Activated CD8-positive, alpha-beta memory T cell treated with anti-CD3 and anti-CD28 coated beads, Interleukin-2, amount 50 U/mL, for 24 hours (primary cell): ENCODE measurements at regions not wholly inside any gene's neighbourhood (a gene's known extent, or its start where the extent isn't known, plus 50 kb on each side); places are given as distances from the start of the nearest gene placed in this dataset.

Experiments
- DNase-seq: peaks from one replicate; pipeline ENCODE4 v3.0.0-alpha.2; 2020; ENCODE audit errors: extremely low read depth

DNA sequence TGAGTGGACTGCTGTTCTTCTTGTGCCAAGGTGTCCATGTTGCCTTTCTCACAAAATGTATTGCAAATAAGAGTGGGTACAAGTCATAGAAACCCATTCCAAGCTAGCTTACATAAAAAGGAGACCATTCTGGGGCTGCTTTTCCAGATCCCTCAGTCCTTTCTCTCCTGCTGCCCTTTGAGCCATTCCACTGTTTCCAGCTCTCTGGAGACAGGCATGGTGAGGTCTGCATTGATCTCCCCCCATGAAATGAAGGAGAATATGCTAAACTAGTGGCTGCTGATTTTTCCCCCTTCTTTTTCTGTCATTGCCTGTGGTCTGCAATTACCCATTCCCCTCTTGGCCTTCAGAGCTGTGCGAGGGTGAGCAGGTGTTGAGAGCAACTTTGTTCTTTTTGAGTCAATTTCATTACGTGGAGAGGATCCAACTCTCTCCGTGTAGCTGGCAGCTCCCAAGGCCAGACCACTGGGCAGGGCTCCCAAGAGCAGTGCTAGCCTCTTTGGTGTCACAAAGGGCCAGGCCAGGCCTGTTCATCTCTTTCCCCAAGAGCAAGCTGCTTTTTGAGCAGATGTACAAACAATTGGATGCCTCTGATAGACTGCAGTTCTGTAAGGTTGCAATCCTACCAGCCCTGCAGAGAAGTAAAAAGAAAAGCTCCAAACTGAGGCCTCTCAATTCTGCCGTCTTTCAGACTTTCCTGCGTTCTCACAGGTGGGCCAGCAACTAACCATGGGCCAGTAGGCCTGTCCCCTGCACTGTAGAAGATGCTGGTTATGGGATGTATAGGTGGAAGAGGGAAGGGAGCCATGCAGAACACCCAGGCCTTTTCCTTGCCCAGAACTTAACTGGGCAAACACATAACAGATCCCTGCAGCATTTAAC lies 96.1 kb upstream of the ARMC2 start:
- DNase-seq: no peak

DNA sequence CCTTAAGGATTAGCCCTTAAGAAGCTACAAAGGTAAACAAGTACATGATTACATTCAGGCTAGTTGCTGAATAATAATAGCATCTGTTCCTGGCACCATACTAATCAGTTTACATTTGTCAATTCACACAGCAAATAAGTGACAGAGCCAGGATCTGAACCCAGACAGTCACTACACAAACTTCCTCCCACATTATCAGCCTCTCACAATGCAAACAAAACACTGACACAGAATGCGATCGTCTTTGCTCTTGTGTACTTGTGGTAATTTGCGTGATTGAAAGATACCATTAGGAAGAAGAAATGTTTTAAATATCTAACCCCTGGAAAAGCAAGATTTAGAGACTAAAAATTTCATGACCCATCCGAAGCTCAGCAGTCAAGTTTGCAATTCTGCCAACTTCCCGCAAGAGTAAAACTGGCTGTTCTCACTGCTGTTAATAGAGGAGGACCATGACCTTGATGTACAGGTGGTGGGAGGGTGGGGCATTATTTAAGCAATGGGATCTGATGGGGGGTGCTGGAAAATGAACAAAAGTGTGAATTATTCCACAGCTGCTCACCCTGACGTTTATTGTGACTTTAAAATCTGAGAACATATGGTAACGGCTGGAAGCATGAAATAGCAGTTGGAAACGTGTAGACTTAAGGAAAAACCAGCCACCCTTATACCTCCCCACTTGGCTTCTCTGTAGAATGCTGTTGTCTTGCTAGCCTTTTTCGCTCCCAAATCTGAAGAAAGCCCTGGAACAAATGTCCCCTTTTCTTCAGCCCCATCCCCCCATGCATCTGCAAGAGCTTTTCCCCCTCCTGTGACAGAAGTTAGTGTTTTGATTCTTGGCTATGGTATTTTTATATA lies 95.3 kb upstream of the ARMC2 start:
- no peak for DNase-seq

DNA sequence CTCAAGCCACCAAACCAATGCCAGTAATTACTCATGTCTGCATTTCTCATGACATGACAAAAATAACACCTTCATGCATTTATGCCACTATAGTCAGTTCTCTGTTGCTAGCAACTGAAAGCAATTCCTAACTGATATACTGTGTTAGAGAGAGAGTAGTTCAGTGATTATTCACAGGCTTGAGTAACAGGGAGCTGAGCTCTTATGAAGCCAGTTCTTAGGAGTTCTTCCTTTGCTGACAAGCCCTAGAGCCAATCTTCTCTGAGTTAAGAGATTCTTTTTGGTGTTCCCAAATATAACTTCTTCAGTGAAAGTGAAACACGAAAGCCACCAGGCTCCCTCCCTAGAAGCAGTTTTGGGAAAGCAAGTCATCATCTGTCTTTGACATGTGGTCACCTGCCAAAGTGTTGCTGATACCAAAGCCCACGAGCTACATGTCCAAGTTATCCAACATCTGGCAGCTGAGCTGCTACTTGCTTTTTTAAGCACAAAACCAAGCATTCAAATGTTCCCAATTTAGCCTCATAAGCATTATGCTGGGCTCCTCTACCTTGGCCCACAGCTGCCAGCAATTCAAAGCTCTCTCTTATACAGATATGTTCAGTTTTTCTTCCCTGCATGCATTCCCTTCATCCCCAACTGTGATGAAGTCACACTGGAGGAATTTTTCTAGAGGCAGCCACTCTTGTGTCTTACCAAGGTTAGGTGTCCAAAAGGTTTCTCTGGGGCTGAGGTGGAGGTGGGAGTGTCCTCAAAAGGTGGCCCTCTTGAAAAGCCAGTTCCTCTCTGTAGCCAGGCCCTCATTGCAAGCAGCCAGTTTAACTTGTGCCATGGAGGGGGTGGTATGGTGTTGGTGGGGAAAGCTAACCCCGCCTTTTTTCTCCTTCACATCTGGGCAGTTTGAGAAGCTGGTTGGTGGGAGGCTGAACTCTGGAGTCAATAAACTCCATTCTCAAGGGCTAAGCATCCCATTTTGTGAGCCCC lies 92.7 kb upstream of the ARMC2 start:
- DNase-seq: no peak

DNA sequence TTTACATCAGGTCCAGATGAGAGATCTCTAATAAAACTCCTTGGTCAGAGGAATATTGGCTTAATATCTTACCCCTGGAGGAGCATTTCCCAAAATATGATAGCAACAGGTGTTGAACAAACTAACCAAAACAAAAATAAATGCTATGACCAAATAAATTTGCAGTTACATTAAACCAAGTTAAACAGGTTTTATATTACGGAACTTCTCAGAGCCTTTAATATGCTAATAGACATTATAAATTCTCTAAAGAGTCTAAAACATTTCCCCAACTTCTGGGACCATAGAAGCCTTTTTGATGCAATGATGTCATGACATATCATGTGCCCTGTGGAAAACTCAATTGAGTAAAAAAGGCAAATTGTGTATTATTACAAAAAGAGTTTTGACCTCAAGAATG lies 90.9 kb upstream of the ARMC2 start:
- no peak for DNase-seq

DNA sequence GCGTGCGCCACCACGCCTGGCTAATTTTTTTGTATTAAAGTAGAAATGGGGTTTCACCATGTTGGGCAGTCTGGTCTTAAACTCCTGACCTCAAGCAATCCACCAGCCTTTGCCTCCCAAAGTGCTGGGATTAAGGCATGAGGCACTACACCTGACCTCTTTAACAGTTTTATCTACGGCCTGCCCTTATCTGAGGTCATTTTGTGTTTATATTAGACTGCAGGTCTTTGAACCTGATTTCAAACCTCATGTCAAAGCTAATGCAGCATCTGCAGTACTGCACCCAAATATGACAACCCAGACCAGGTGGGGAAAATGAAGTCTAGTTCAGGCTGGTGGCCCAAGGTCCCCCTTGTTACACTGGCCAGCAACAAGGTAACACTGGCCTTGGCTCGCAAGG lies 89.3 kb upstream of the ARMC2 start:
- DNase-seq: no peak

DNA sequence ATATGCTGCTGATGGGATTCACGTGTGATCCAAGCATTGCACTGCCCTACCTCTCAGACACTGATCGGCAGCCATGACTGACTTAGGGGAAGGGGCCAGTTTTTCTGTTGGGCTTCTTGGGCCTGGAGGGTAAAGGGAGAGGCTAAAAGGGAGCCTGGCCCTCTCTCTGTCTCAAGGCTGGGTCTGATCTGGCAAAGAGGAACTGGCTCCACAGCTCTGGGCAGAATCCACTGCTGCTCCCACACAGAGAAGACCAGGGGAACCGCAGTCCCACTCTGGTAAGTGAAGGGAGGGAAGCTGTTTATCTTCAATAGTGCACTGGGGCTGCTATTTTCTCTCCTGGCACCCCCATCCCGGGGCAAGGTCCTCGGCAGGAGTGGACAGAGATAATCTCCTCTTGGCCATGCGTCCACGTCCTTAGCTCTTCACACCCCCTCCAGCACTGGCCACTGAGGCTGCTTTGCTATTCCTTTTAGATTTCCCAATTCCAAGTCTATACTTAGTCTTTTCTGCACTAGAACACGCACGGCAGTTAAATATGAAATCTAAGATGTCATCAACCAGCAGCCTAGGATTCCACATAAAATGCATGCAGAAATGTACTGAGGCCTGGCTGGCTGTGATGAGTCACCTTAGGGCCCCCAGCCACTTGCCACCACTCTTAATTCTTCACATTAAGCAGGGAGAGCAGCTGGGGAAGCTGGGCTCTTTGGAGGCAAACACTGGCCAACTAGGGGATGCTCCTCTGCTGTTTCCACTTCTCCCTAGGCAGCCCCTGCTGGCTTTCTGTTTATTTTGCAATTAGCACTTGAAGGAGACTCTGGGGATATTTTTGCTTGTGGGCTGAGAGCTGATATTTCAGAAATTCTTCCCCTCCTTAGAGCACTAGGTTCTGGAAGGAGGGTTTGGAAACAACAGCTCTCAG lies 87.8 kb upstream of the ARMC2 start:
- no peak for DNase-seq

DNA sequence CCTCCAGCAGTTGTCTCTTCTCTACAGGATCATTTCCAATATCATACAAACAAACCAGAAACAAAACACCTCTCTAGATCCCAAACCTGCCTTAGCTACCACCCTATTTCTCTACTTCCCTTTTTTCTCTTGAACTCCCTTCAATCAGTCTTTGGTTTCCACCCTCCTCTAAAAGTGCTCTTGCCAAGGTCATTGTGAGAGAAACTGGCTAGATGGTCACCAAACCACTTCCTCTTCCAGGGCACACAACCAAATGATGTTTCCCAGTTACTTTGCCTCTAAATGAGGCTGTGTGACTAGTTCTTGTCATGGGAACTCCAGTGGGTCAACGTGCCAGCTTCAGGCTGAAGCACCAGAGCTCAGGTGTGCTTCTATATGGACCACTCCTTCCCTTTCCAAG lies 85.8 kb upstream of the ARMC2 start:
- DNase-seq: no peak

DNA sequence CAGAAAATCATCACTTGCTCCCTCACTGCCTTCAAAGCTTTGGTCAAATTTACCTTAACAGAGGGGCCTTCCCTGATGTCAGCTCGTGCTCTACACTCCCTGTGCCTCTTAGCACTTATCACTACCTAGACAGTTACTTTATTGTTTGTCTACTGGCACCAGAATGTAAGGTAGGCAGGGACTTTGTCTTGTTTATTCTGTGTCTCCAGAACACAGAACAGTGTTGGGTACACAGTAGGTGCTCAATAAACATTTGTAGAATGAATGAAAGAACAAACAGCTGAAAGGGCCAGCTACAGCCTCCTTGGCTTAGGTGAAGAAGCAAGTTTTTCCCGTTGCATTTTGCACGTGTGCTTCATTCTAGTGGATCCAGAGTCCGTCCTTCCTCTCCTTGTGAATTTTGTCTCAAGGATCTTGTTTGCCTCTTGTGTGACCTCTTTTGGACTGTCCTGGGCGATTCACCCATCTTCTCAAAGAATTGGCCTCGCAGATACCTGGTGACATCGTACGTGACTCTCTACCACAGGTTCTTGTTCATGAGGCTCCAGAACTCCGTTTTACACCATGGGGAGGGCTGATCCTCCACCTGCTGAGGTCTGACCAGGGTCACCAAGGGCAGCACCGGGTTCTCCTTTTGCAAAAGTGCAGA lies 84.2 kb upstream of the ARMC2 start:
- DNase-seq: no peak

DNA sequence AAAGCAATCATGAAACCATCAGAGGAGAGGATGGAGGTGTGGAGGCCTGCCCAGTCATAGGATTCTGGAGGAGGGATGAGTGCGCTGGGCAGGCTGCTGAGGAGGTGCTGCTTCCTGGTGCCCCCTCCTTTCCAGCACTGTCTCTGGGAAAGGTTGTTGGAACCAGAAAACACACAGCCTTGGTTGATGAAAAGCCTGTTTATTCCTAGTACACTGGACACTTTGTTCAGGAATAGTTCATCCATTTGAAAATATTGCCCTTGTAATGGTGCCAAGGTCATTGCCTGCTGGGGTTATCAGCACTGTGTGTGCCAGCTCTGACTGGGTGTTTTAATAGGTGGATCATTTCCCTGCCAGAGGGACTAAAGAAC lies 83.7 kb upstream of the ARMC2 start:
- no peak for DNase-seq

DNA sequence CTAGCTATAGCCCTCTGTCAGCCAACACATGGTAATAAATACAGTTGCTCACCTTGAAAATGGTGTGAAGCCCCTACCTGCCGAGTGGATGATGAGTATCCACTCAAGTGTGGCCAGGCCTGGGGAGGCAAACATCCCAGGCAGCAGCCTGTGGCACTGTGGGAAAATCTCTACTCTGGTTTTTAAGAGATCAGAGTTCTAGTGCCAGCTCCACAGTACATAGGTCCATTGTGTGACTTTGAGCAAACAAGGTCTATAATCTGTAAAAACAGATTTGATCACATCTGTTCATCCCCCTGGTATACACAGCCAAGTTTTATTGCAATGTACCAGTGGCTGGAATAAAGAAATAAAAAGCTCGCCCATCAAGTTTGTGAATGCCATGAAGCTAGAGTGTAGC lies 82.7 kb upstream of the ARMC2 start:
- no peak for DNase-seq

DNA sequence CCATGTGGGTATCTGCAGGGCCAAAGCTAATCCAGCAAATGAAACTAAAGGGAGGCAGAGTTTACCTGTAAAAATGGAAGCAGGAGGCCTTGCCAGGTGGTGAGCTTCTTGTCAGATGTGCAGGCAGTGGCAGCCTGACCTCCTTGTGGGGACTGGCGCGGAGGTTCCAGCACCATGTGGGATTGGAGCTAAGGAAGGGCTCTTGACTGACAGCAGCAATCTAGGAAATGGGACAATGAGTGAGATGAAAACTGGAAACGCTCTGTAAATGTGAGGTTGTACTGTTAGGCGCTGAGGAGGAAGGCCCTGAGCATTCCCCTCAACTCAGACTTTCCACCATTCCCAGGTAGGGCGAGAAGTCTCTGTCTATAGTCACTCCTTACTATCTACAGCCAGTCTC lies 81.8 kb upstream of the ARMC2 start:
- DNase-seq: no peak

DNA sequence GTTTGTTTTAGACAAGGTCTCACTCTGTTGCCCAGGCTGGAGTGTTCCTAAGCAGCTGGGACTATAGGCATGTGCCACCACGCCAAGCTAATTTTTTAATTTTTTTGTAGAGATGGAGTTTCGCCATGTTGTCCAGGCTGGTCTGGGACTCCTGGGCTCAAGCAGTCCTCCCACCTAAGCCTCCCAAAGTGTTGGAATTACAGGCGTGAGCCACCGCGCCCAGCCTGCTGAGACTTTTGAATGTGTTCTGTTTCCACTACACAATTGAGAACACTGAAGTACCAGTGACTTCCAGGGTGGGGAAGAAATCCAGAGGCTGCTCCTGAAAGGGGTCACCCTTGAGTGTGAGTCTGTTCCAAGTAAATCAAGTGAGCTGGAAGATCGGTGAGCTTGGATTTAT lies 81.3 kb upstream of the ARMC2 start:
- DNase-seq: no peak

DNA sequence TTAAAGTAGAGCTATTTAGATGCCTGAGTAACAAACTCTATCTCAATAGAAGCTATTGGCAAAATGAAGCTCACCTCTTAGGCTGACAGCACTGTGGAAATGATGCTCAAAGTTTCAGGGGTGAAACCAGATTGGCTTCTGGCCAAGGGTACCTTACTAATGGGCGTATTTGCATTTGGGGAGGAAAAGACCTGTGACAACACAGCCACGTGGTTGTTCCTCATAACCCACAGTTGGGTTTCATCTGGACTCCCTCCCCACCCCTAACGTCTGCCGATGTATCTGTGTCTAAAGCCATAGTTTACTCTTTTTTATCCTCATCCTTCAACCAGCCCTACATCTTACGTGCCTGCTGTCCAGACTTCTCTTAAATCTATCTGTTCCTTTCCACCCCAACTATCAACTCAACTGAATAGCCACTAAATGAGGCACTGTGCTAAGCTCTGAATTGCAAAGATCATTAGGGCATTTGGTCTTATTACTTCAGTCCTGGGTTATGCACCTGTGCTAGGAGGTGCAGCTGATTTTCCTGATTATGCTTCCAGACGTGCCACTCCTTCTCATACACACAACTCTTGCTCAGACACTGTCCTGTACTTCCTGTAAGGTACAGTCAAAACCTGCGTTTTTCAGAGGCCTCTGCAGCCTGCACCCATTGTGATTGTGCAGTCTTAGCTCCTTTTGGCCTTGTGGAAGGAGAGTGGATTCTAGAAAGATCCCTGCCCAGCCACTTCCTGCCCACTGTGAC lies 80.6 kb upstream of the ARMC2 start:
- no peak for DNase-seq

DNA sequence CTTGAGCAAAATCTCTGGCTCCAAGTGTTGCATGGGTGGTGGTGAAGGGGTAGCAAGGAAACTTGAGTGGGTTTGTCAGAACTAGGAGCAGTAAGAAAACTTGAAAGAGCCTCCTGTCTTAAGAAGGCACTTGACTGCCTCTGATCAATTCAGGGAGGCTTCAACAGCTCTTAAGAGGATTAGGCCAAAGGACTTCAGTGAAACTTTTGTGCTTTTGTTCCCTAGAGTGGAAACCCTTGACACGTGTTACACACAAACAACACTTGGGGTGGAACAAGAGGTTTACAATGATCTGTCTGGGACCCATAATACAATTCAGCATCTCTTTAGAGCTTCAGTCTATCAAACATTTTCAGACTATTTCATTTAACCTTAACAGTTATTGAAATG lies 80.1 kb upstream of the ARMC2 start:
- DNase-seq: no peak

DNA sequence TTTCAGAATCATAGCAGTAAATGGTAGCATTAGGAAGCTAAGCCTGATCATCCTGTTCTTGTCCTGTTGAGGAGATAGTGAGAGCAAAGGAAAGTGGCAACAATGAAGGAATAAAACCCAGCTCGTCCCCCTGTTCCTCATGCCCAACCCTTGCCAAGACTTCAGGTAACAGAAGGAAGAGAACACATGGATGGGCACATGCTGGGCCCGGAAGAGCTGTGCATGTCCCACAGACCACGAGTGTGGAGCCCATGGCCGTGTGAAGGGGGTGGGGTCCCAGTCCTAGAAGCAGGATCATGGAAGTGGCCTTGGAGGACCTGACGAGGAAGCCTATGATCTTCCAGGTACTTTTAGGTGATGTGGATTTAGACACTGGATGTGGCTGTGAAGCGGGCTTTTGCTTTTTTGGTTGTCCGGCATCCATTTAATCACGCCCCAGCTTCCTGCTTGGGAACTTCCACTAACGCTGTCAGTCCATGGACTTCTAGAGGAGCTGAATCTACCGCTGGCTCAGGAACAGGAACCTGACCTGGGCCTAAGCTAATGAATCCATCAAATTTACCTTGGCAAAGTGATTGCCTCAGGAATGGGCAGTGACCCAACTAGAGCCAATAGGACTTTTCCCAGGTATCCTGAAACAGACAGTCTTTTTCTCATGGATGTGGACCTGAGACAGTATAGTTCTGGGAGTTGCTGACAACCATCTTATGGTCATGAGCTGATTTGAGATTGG lies 79.3 kb upstream of the ARMC2 start:
- DNase-seq: no peak

DNA sequence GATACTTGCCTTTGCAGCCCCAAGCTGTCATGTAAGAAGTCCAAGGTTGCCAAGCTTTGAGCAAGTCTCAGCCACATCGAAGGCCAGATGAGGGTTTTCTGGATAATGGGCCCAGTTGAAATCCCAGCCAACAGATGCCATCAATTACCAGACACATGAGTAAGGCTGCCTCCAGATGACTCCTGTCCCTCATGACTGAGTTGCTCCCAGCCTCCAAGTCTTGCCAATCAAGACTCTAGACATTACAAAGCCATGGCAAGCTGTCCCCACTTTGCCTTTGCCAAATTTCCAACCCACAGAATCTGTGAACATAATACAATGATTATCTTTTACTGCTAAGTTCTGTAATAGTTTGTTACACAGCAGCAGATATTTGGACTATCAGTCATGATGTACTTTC lies 76.8 kb upstream of the ARMC2 start:
- no peak for DNase-seq

DNA sequence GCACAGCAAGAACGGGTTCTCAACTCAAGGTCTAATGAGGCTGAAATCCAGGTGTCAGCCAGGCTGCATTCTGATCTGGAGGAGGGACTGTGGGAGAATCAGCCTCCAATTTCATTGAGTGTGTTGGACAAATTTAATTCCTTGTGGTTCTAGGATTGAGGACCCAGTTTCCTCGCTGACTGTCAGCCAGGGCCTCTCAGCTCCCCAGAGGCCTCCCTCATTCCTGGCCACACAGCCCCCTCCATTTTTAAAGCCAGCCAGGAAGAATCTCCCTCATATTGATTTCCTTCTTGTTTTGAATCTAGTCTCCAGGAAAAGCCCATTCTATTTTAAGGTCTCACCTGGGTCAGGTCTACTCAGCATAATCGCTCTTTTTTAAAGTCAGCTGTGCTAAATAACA lies 73.7 kb upstream of the ARMC2 start:
- DNase-seq: no peak

DNA sequence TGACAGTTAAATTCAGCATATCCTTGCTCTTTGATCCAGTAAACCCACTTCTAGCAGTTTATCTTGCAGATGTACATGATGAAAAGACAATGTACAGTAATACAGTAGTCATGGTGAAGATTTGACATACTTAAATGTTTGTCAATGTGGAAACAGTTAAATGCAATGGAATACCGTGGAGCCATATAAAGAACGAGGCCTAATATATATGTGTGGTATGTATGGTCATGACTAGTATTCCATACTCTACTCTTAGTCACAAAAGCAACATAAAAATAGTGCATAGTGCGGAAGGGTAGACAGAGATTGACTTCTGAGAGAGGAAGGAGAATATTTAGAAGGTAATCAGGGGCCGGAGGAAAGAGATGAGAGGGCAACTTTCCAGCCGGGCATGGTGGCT lies 70.7 kb upstream of the ARMC2 start:
- no peak for DNase-seq
